ENCODE measurements at regions not wholly inside any gene's neighbourhood (a gene's known extent, or its start where the extent isn't known, plus 50 kb on each side); places are given as distances from the start of the nearest gene placed in this dataset.

- Histone ChIP-seq H3K9me2 (replicated peaks; ENCODE audit: control insufficient read depth, low read length) (no peaks in the 10 kb centered on the region), H3K4me2 (ENCODE audit: low read length) (no peak overlapping the region)
- TF ChIP-seq EZH2phosphoT487 (IDR thresholded peaks at IDR 0.05; ENCODE audit: borderline replicate concordance, low read length) (no peak), CTCF (IDR thresholded peaks at IDR 0.05; ENCODE audit: low read depth, low read length, poor library complexity, severe bottlenecking) (no peak)
Measured at GRCh38 chr7:110170841-110171240, 920.1 kb upstream of the LRRN3 start.

GRCh38 chr7:110177463-110177862, 913.5 kb upstream of the LRRN3 start:
- H3K9me2 ChIP-seq (replicated peaks; ENCODE audit: control insufficient read depth, low read length), result no peaks in the 10 kb centered on the region
- H3K4me1 ChIP-seq (ENCODE audit: control insufficient read depth, low read length), result no peaks in the 10 kb centered on the region
- no peaks in the 10 kb centered on the region for H3K27me3 ChIP-seq (ENCODE audit: control insufficient read depth, low read length)
- no peaks in the 10 kb centered on the region for H4K20me1 ChIP-seq (ENCODE audit: control insufficient read depth, insufficient read depth, low read depth, low read length)
- no peaks in the 10 kb centered on the region for H3K36me3 ChIP-seq (ENCODE audit: control insufficient read depth, low read length)
- H3K9me3 ChIP-seq (ENCODE audit: control insufficient read depth, insufficient read depth, low read length), result no peaks in the 10 kb centered on the region
- H3K79me2 ChIP-seq (ENCODE audit: control insufficient read depth, low read length), result no peaks in the 10 kb centered on the region
- no peak overlapping the region for H3K4me2 ChIP-seq (ENCODE audit: low read length)
- H3K27ac ChIP-seq (ENCODE audit: low read depth, low read length), result no peak overlapping the region
- no peaks in the 10 kb centered on the region for H3F3A ChIP-seq (ENCODE audit: control insufficient read depth, insufficient read depth)
- no peak overlapping the region for H3K4me3 ChIP-seq (ENCODE audit: low read length)
- TF ChIP-seq CTCF (IDR thresholded peaks at IDR 0.05; ENCODE audit: low read depth, low read length, poor library complexity, severe bottlenecking) (no peak), EZH2phosphoT487 (IDR thresholded peaks at IDR 0.05; ENCODE audit: borderline replicate concordance, low read length) (no peak)

More at GRCh38 chr7:110170841-110171240, 920.1 kb upstream of the LRRN3 start:
- Histone ChIP-seq H3K4me3 (ENCODE audit: low read length) (no peak overlapping the region), H3K27me3 (ENCODE audit: control insufficient read depth, low read length) (no peaks in the 10 kb centered on the region), H3K79me2 (ENCODE audit: control insufficient read depth, low read length) (no peaks in the 10 kb centered on the region), H3F3A (ENCODE audit: control insufficient read depth, insufficient read depth) (no peaks in the 10 kb centered on the region), H3K9me3 (ENCODE audit: control insufficient read depth, insufficient read depth, low read length) (no peaks in the 10 kb centered on the region), H4K20me1 (ENCODE audit: control insufficient read depth, insufficient read depth, low read depth, low read length) (no peaks in the 10 kb centered on the region), H3K27ac (ENCODE audit: low read depth, low read length) (no peak overlapping the region), H3K36me3 (ENCODE audit: control insufficient read depth, low read length) (no peaks in the 10 kb centered on the region), H3K4me1 (ENCODE audit: control insufficient read depth, low read length) (no peaks in the 10 kb centered on the region)

GRCh38 chr7:110179037-110179436, 911.9 kb upstream of the LRRN3 start:
- H3K4me2 ChIP-seq (ENCODE audit: low read length), result no peak overlapping the region
- no peaks in the 10 kb centered on the region for H3K9me2 ChIP-seq (replicated peaks; ENCODE audit: control insufficient read depth, low read length)
- TF ChIP-seq EZH2phosphoT487 (IDR thresholded peaks at IDR 0.05; ENCODE audit: borderline replicate concordance, low read length), result no peak
- TF ChIP-seq CTCF (IDR thresholded peaks at IDR 0.05; ENCODE audit: low read depth, low read length, poor library complexity, severe bottlenecking), result no peak
- H3K36me3 ChIP-seq (ENCODE audit: control insufficient read depth, low read length), result no peaks in the 10 kb centered on the region
- no peaks in the 10 kb centered on the region for H3K79me2 ChIP-seq (ENCODE audit: control insufficient read depth, low read length)
- no peaks in the 10 kb centered on the region for H3K9me3 ChIP-seq (ENCODE audit: control insufficient read depth, insufficient read depth, low read length)
- H3K4me1 ChIP-seq (ENCODE audit: control insufficient read depth, low read length), result no peaks in the 10 kb centered on the region
- no peaks in the 10 kb centered on the region for H3F3A ChIP-seq (ENCODE audit: control insufficient read depth, insufficient read depth)
- no peaks in the 10 kb centered on the region for H3K27me3 ChIP-seq (ENCODE audit: control insufficient read depth, low read length)
- no peak overlapping the region for H3K4me3 ChIP-seq (ENCODE audit: low read length)
- no peaks in the 10 kb centered on the region for H4K20me1 ChIP-seq (ENCODE audit: control insufficient read depth, insufficient read depth, low read depth, low read length)
- H3K27ac ChIP-seq (ENCODE audit: low read depth, low read length), result no peak overlapping the region

GRCh38 chr7:110181768-110182167, 909.2 kb upstream of the LRRN3 start:
- no peaks in the 10 kb centered on the region for H3F3A ChIP-seq (ENCODE audit: control insufficient read depth, insufficient read depth)
- no peaks in the 10 kb centered on the region for H3K36me3 ChIP-seq (ENCODE audit: control insufficient read depth, low read length)
- H3K4me3 ChIP-seq (ENCODE audit: low read length), result no peak overlapping the region
- no peak overlapping the region for H3K27ac ChIP-seq (ENCODE audit: low read depth, low read length)
- H3K9me3 ChIP-seq (ENCODE audit: control insufficient read depth, insufficient read depth, low read length), result no peaks in the 10 kb centered on the region
- H3K9me2 ChIP-seq (replicated peaks; ENCODE audit: control insufficient read depth, low read length), result no peaks in the 10 kb centered on the region
- H3K4me2 ChIP-seq (ENCODE audit: low read length), result no peak overlapping the region
- H3K4me1 ChIP-seq (ENCODE audit: control insufficient read depth, low read length), result no peaks in the 10 kb centered on the region
- no peaks in the 10 kb centered on the region for H3K79me2 ChIP-seq (ENCODE audit: control insufficient read depth, low read length)
- no peaks in the 10 kb centered on the region for H4K20me1 ChIP-seq (ENCODE audit: control insufficient read depth, insufficient read depth, low read depth, low read length)
- no peaks in the 10 kb centered on the region for H3K27me3 ChIP-seq (ENCODE audit: control insufficient read depth, low read length)
- no peak for TF ChIP-seq CTCF (IDR thresholded peaks at IDR 0.05; ENCODE audit: low read depth, low read length, poor library complexity, severe bottlenecking)
- TF ChIP-seq EZH2phosphoT487 (IDR thresholded peaks at IDR 0.05; ENCODE audit: borderline replicate concordance, low read length), result no peak
